ENCODE measurements at regions not wholly inside any gene's neighbourhood (a gene's known extent, or its start where the extent isn't known, plus 50 kb on each side); places are given as distances from the start of the nearest gene placed in this dataset.

DNA sequence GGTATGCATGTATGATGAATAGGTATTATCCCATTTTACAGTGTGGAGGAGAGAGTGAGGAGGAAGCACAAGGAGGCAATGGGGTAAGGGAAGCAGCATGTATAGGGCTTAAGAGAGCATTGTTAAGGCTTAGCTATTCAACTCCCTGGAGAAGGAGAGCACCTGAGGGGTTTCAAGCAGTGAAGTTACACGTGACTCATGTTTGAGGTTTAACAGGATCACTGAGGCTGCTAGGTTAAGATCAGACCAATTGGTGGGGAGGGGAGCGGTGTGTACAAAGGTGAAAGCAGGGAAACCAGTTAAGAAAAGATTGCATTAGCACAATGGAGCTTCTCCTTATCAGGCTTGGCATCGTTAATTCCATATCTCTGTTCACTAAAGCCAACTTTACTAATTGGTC is 64.4 kb upstream of the NHSL1 start:
- Mint-ChIP-seq H3K36me3 (ENCODE audit: insufficient read depth, unreplicated experiment) (no peaks in the 10 kb centered on the region), H3K27me3 (ENCODE audit: insufficient read depth, unreplicated experiment) (no peaks in the 10 kb centered on the region), H3K4me3 (ENCODE audit: unreplicated experiment) (no peak overlapping the region), H3K27ac (ENCODE audit: low read depth, unreplicated experiment) (no peak overlapping the region), H3K9me3 (ENCODE audit: unreplicated experiment) (no peaks in the 10 kb centered on the region), H3K4me1 (ENCODE audit: insufficient read depth, unreplicated experiment) (no peaks in the 10 kb centered on the region)
- ChIA-PET CTCF (interaction anchor here (0.6 to 1.8 kb wide), 4 partner anchors 14 to 43 kb away, joined by 3 to 4 read pairs (median 4); no protein-coding TSS in a partner anchor), POLR2A (no interaction called here)
- TF ChIP-seq, protein P1, sequence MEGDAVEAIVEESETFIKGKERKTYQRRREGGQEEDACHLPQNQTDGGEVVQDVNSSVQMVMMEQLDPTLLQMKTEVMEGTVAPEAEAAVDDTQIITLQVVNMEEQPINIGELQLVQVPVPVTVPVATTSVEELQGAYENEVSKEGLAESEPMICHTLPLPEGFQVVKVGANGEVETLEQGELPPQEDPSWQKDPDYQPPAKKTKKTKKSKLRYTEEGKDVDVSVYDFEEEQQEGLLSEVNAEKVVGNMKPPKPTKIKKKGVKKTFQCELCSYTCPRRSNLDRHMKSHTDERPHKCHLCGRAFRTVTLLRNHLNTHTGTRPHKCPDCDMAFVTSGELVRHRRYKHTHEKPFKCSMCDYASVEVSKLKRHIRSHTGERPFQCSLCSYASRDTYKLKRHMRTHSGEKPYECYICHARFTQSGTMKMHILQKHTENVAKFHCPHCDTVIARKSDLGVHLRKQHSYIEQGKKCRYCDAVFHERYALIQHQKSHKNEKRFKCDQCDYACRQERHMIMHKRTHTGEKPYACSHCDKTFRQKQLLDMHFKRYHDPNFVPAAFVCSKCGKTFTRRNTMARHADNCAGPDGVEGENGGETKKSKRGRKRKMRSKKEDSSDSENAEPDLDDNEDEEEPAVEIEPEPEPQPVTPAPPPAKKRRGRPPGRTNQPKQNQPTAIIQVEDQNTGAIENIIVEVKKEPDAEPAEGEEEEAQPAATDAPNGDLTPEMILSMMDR (IDR thresholded peaks at IDR 0.05; ENCODE audit: unreplicated experiment) = no peak
- intact Hi-C loops (cut with micrococcal nuclease) = no loop called here
- BruUV-seq (replicated peaks) = no TSS peak
- peak; percentile 2 for DNase-seq (ENCODE audit: unreplicated experiment)

DNA sequence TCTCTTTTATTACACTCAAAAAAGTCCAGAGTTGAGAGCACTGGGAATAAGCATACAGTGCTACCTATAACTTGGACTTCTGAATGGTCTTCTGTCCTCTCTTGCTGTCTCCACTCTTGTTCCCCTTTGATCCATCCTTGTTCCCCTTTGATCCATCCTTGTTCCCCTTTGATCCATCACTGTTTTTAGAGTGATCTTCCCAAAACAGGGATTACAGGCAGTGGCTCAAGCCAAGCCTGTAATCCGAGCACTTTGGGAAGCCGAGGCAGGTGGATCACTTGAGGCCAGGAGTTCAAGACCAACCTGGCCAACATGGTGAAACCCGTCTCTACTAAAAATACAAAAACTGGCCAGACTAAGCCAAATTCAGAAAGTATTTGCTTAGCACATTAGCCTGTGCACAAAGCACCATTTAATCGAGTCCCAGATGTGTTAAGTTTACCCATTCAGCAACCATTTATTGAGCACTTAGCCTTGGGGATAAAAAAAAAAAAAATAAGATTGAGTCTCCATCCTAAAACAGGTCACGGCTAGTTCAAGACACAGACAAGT is 65.0 kb upstream of the NHSL1 start:
- Mint-ChIP-seq H3K9me3 (ENCODE audit: unreplicated experiment) (no peaks in the 10 kb centered on the region), H3K27ac (ENCODE audit: low read depth, unreplicated experiment) (no peak overlapping the region), H3K4me1 (ENCODE audit: insufficient read depth, unreplicated experiment) (no peaks in the 10 kb centered on the region), H3K4me3 (ENCODE audit: unreplicated experiment) (no peak overlapping the region), H3K36me3 (ENCODE audit: insufficient read depth, unreplicated experiment) (no peaks in the 10 kb centered on the region), H3K27me3 (ENCODE audit: insufficient read depth, unreplicated experiment) (no peaks in the 10 kb centered on the region)
- intact Hi-C loops (cut with micrococcal nuclease) = no loop called here
- ChIA-PET POLR2A (no interaction called here), CTCF (interaction anchor here (0.6 to 1.8 kb wide), 5 partner anchors 13 to 43 kb away, joined by 3 to 5 read pairs (median 4); no protein-coding TSS in a partner anchor)
- no peak for DNase-seq (ENCODE audit: unreplicated experiment)
- TF ChIP-seq, protein P1 (IDR thresholded peaks at IDR 0.05; ENCODE audit: unreplicated experiment) = no peak
- no TSS peak for BruUV-seq (replicated peaks)

DNA sequence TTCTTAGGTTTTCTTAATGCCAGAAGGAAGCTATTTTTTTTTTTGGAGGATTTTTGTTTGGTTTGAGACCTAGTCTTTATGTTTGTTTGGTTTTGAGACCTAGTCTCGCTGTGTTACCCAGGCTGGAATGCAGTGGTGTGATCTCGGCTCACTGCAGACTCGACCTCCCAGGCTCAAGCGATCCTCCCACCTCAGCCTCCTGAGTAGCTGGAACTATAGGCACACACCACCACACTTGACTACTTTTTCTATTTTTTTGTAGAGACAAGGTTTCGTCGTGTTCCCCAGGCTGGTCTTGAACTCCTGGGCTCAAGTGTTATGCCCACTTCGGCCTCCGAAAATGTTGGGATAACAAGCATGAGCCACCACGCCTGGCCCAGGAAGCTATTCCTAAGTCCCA is 67.8 kb upstream of the NHSL1 start:
- POLR2A ChIA-PET = interaction anchor here (0.6 kb wide), 1 partner anchor 27 kb away, joined by 3 read pairs; no protein-coding TSS in a partner anchor
- H3K9me3 Mint-ChIP-seq (ENCODE audit: unreplicated experiment) = no peaks in the 10 kb centered on the region
- no peak overlapping the region for H3K4me3 Mint-ChIP-seq (ENCODE audit: unreplicated experiment)
- H3K27ac Mint-ChIP-seq (ENCODE audit: low read depth, unreplicated experiment) = no peak overlapping the region
- intact Hi-C loops (cut with micrococcal nuclease) = no loop called here
- no peaks in the 10 kb centered on the region for H3K27me3 Mint-ChIP-seq (ENCODE audit: insufficient read depth, unreplicated experiment)
- CTCF ChIA-PET = interaction anchor here (1.0 kb wide), 1 partner anchor 9 kb away, joined by 4 read pairs; no protein-coding TSS in a partner anchor
- no peaks in the 10 kb centered on the region for H3K4me1 Mint-ChIP-seq (ENCODE audit: insufficient read depth, unreplicated experiment)
- no TSS peak for BruUV-seq (replicated peaks)
- no peak for DNase-seq (ENCODE audit: unreplicated experiment)
- TF ChIP-seq, protein P1 (IDR thresholded peaks at IDR 0.05; ENCODE audit: unreplicated experiment) = no peak
- no peaks in the 10 kb centered on the region for H3K36me3 Mint-ChIP-seq (ENCODE audit: insufficient read depth, unreplicated experiment)

DNA sequence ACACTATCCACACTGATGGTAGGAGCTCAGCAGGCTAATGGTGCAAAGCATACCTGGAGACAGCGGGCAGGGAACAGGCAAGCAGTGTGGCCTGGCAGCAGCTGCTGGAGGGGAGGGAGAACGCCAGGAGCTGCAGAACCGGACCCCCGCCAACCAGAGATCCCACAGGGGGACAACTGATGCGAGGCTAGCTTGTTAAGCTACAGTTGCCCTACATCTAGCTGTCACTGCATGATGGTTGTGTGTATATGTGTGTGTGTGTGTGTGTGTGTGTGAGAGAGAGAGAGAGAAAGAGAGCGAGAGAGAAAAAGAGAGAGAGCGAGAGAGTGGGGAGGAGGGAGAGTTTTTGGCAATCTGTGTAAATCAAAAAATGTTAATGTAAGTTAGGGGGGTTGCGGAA is 69.7 kb upstream of the NHSL1 start:
- Mint-ChIP-seq H3K4me1 (ENCODE audit: insufficient read depth, unreplicated experiment) (no peaks in the 10 kb centered on the region), H3K4me3 (ENCODE audit: unreplicated experiment) (no peak overlapping the region), H3K27me3 (ENCODE audit: insufficient read depth, unreplicated experiment) (no peaks in the 10 kb centered on the region), H3K36me3 (ENCODE audit: insufficient read depth, unreplicated experiment) (no peaks in the 10 kb centered on the region), H3K27ac (ENCODE audit: low read depth, unreplicated experiment) (no peak overlapping the region), H3K9me3 (ENCODE audit: unreplicated experiment) (no peaks in the 10 kb centered on the region)
- TF ChIP-seq, protein P1 (IDR thresholded peaks at IDR 0.05; ENCODE audit: unreplicated experiment) = no peak
- DNase-seq (ENCODE audit: unreplicated experiment) = no peak
- intact Hi-C loops (cut with micrococcal nuclease) = no loop called here
- no TSS peak for BruUV-seq (replicated peaks)
- CTCF ChIA-PET = interaction anchor here (0.8 to 1.1 kb wide), 2 partner anchors 60 to 124 kb away, joined by 4 to 5 read pairs; no protein-coding TSS in a partner anchor
- POLR2A ChIA-PET = interaction anchor here (0.9 kb wide), 1 partner anchor 9 kb away, joined by 3 read pairs; no protein-coding TSS in a partner anchor
